HG03196 (cell line): ENCODE measurements at regions not wholly inside any gene's neighbourhood (a gene's known extent, or its start where the extent isn't known, plus 50 kb on each side); places are given as distances from the start of the nearest gene placed in this dataset.

Experiments
- ATAC-seq: cut with Tn5 transposase; IDR thresholded peaks from one replicate; pipeline ENCODE4 v1.9.1; 2021; ENCODE audit not compliant: unreplicated experiment

- ATAC-seq, result no peak
These were observed 50.1 kb upstream of the HDAC9 start for GRCh38 chr7:18445483-18445882.
